T-helper 2 cell (primary cell): ENCODE measurements at regions not wholly inside any gene's neighbourhood (a gene's known extent, or its start where the extent isn't known, plus 50 kb on each side); places are given as distances from the start of the nearest gene placed in this dataset.
"Not testable (repeated sequence)": the region's sequence is repeated elsewhere in the genome, so short reads cannot be mapped to it uniquely, and the experiment has no call there.

Source experiments
- DNase-seq, 5 experiments: peaks; one replicate each; pipeline versions ENCODE4 v3.0.0 to v3.0.0-alpha.2; 2012 to 2022

GRCh38 chr2:17460371-17461086, 57.7 kb downstream of the RAD51AP2 start:
- DNase-seq = no peak

GRCh38 chr2:17455343-17455742, 62.9 kb downstream of the RAD51AP2 start:
- no peak for DNase-seq

- not testable (repeated sequence) for DNase-seq
Measured at GRCh38 chr2:17446191-17446590, 72.0 kb downstream of the RAD51AP2 start.

- no peak for DNase-seq
Measured at GRCh38 chr2:17445744-17446143, 72.5 kb downstream of the RAD51AP2 start.

GRCh38 chr2:17442334-17442733, 75.9 kb downstream of the RAD51AP2 start:
- no peak for DNase-seq

- no peak for DNase-seq
Measured at GRCh38 chr2:17441790-17442189, 76.5 kb downstream of the RAD51AP2 start.

GRCh38 chr2:17441055-17441771, 77.0 kb downstream of the RAD51AP2 start:
- no peak for DNase-seq

GRCh38 chr2:17430326-17430725, 87.9 kb downstream of the RAD51AP2 start:
- no peak for DNase-seq

- no peak for DNase-seq
Measured at GRCh38 chr2:17429130-17429529, 89.1 kb downstream of the RAD51AP2 start.

- no peak for DNase-seq
Measured at GRCh38 chr2:17427401-17427800, 90.8 kb downstream of the RAD51AP2 start.

GRCh38 chr2:17426743-17427142, 91.5 kb downstream of the RAD51AP2 start:
- no peak for DNase-seq

GRCh38 chr2:17422061-17422460, 96.2 kb downstream of the RAD51AP2 start:
- DNase-seq = no peak

- DNase-seq = no peak
Measured at GRCh38 chr2:17416884-17417391, 101.3 kb downstream of the RAD51AP2 start.

- no peak for DNase-seq
Measured at GRCh38 chr2:17413036-17413435, 105.2 kb downstream of the RAD51AP2 start.

GRCh38 chr2:17401096-17401495, 117.1 kb downstream of the RAD51AP2 start:
- DNase-seq = no peak

GRCh38 chr2:17398770-17399169, 119.5 kb downstream of the RAD51AP2 start:
- DNase-seq = no peak

- no peak for DNase-seq
Measured at GRCh38 chr2:17388798-17389197, 129.4 kb downstream of the RAD51AP2 start.

GRCh38 chr2:17387591-17387990, 130.6 kb downstream of the RAD51AP2 start:
- DNase-seq = no peak

GRCh38 chr2:17386771-17387170, 131.5 kb downstream of the RAD51AP2 start:
- no peak for DNase-seq

GRCh38 chr2:17380003-17380402, 138.2 kb downstream of the RAD51AP2 start:
- DNase-seq = no peak

GRCh38 chr2:17375262-17375661, 143.0 kb downstream of the RAD51AP2 start:
- no peak for DNase-seq

GRCh38 chr2:17373741-17374140, 144.5 kb downstream of the RAD51AP2 start:
- DNase-seq = no peak

GRCh38 chr2:17373041-17373440, 145.2 kb downstream of the RAD51AP2 start:
- no peak for DNase-seq

GRCh38 chr2:17363846-17364245, 154.4 kb downstream of the RAD51AP2 start:
- no peak for DNase-seq
